PC-3 (cell line): ENCODE measurements at regions not wholly inside any gene's neighbourhood (a gene's known extent, or its start where the extent isn't known, plus 50 kb on each side); places are given as distances from the start of the nearest gene placed in this dataset.
"Not testable (repeated sequence)": the region's sequence is repeated elsewhere in the genome, so short reads cannot be mapped to it uniquely, and the experiment has no call there.

Experiments
- EZH2phosphoT487 ChIP-seq: fragments of 300-600 bp; sonication (generic); IDR thresholded peaks from 2 replicates; pipeline ENCODE4 v1.6.1; 2018; ENCODE audit warnings: mild to moderate bottlenecking, antibody characterized with exemption, low read length, borderline replicate concordance
- TF ChIP-seq, protein P1 (sequence below): fragments of 300-600 bp; sonication (generic); conservative IDR thresholded peaks from 2 replicates; pipeline ENCODE4 v1.5.1; 2017; ENCODE audit warnings: antibody characterized with exemption, low read depth, mild to moderate bottlenecking, low read length

DNA sequence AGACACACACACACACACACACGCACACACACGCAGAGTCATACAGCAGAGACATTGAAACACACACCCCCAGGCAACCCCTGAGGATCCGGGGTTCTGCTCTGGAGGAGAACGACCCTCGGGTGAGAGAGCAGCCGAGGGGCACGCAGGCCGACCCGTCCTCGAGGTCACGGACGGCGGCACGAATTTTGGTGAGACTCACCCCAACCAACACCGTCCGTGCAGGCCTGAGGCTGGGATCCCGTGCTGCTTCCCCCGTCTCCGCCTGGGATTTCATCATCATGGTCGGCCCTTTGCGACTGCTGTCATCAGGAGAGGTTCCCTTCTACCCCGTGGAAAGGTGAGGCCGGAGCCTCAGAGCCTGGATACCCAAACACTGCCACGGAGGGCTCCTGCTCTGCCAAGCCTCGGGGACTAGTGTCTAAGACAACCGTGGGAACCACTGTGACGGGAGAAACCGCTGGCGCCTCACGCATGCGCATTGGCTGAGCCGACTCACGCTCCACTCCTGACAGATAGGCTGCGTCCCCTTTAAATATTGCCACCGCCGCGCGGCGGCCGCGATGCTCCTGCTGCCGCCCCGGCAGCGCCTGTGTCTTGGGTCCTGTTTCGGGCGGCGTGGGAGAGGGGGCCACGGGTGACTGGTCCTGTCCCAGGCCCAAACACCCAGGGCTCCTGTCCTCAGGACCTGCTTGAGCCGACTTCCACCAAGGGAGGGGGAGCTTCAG lies 699.1 kb upstream of the TPTE start:
- TF ChIP-seq EZH2phosphoT487 = not testable (repeated sequence)
- TF ChIP-seq, protein P1, sequence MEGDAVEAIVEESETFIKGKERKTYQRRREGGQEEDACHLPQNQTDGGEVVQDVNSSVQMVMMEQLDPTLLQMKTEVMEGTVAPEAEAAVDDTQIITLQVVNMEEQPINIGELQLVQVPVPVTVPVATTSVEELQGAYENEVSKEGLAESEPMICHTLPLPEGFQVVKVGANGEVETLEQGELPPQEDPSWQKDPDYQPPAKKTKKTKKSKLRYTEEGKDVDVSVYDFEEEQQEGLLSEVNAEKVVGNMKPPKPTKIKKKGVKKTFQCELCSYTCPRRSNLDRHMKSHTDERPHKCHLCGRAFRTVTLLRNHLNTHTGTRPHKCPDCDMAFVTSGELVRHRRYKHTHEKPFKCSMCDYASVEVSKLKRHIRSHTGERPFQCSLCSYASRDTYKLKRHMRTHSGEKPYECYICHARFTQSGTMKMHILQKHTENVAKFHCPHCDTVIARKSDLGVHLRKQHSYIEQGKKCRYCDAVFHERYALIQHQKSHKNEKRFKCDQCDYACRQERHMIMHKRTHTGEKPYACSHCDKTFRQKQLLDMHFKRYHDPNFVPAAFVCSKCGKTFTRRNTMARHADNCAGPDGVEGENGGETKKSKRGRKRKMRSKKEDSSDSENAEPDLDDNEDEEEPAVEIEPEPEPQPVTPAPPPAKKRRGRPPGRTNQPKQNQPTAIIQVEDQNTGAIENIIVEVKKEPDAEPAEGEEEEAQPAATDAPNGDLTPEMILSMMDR = not testable (repeated sequence)
